Endothelial cell (in vitro differentiated cells): ENCODE measurements at regions not wholly inside any gene's neighbourhood (a gene's known extent, or its start where the extent isn't known, plus 50 kb on each side); places are given as distances from the start of the nearest gene placed in this dataset.

ENCODE experiments used
- DNase-seq: peaks from one replicate; pipeline ENCODE4 v3.0.0; 2021; ENCODE audit warnings: low spot score
- H3K27ac Mint-ChIP-seq: one replicate; pipeline ENCODE4 v1.8.0; 2021; ENCODE audit warnings: mixed read lengths, inconsistent platforms; ENCODE audit not compliant: unreplicated experiment
- H3K27me3 Mint-ChIP-seq: one replicate; pipeline ENCODE4 v1.8.0; 2021; ENCODE audit warnings: mild to moderate bottlenecking, moderate library complexity, mixed read lengths, inconsistent platforms; ENCODE audit not compliant: unreplicated experiment
- H3K36me3 Mint-ChIP-seq: one replicate; pipeline ENCODE4 v1.8.0; 2021; ENCODE audit warnings: mild to moderate bottlenecking, low read depth, mixed read lengths, inconsistent platforms; ENCODE audit not compliant: unreplicated experiment
- H3K4me1 Mint-ChIP-seq: one replicate; pipeline ENCODE4 v1.8.0; 2021; ENCODE audit warnings: mild to moderate bottlenecking, mixed read lengths, inconsistent platforms; ENCODE audit not compliant: unreplicated experiment
- H3K4me3 Mint-ChIP-seq: one replicate; pipeline ENCODE4 v1.8.0; 2021; ENCODE audit warnings: mild to moderate bottlenecking, mixed read lengths, inconsistent platforms; ENCODE audit not compliant: unreplicated experiment
- H3K9me3 Mint-ChIP-seq: one replicate; pipeline ENCODE4 v1.8.0; 2021; ENCODE audit warnings: mixed read lengths, inconsistent platforms; ENCODE audit not compliant: unreplicated experiment
- TF ChIP-seq, protein P1 (sequence below): fragments of 200-600 bp; sonication (generic); IDR thresholded peaks from one replicate; pipeline ENCODE4 v1.5.0; 2021; ENCODE audit warnings: antibody characterized with exemption; ENCODE audit not compliant: unreplicated experiment

DNA sequence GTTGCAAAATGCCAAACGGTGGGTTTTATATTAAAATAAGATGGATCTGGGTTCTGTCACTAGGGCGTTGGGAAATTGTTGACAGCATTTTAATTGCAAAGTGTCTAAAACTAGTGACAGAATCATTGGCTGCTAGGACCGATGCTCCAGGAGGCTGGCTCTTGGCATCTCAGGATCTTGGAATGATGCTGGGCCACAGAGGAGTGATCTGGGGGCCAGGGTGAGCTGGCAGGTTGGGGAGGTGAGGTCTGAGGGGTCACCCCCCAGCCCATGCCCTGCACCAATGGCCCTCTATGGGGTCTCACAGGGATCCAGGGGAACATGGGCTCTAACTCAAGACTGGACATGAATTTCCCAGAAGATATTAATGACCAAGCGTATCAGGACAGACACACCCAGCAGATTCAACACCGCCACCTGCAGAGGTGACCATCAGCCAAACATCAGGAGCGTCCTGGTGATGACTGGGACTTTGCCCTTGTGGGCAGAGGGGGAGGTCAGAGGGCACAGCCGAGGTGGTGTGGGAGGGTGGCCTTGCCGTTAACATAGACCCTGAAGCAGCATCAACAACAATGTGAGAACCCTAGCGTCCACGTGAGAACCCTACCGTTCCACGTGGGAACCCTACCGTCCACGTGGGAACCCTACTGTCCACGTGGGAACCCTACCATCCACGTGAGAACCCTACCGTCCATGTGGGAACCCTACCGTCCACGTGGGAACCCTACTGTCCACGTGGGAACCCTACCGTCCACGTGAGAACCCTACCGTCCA lies 89.0 kb upstream of the PPP2R2D start:
- Mint-ChIP-seq H3K4me3 (no peak overlapping the region), H3K27ac (no peak overlapping the region), H3K36me3 (no peaks in the 10 kb centered on the region), H3K27me3 (peaks cover 4% of the 10 kb centered on the region), H3K4me1 (no peaks in the 10 kb centered on the region), H3K9me3 (no peaks in the 10 kb centered on the region)
- no peak for DNase-seq
- TF ChIP-seq, protein P1, sequence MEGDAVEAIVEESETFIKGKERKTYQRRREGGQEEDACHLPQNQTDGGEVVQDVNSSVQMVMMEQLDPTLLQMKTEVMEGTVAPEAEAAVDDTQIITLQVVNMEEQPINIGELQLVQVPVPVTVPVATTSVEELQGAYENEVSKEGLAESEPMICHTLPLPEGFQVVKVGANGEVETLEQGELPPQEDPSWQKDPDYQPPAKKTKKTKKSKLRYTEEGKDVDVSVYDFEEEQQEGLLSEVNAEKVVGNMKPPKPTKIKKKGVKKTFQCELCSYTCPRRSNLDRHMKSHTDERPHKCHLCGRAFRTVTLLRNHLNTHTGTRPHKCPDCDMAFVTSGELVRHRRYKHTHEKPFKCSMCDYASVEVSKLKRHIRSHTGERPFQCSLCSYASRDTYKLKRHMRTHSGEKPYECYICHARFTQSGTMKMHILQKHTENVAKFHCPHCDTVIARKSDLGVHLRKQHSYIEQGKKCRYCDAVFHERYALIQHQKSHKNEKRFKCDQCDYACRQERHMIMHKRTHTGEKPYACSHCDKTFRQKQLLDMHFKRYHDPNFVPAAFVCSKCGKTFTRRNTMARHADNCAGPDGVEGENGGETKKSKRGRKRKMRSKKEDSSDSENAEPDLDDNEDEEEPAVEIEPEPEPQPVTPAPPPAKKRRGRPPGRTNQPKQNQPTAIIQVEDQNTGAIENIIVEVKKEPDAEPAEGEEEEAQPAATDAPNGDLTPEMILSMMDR = no peak

DNA sequence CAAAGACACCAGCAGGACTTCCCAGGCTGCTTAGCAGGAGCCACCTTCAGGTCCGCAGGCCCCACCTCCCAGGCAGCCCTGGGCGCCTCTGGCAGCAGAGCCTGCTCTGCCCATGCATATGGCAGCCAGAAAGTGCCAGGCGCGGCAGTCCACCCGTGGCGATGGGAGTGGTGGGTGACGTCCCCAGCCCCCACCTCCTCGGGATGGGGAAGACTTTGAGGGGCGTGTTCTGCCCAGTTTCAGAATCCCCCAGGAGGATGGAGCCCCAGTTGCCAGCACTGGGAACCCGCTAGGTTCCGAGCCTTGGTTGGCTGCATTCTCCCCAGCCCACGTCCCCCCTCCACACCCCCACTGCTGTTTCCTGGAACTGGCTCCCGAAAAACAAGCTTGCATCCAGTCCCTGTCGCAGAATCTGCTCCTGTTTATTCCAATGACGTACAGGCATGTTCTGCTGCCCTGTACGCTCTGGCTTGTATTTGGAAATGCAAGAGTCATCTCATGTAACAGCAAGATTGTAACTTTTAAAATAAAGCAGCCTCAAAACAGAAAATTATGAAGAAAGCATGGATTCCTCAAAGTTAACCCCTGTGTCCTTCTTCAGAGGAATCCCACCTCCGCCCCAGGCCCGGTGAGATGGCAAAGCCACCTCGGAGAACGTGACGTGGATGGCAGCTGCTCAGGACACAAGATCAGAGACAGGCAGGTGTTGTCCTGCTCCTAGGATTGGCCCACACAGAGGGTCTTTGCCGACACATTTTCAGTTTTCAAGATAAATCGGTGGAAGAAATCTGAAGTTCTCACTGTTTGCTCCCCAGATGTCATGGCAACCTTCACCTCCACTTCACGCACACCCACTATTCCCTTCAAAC lies 87.8 kb upstream of the PPP2R2D start:
- Mint-ChIP-seq H3K4me3 (no peak overlapping the region), H3K27ac (no peak overlapping the region), H3K27me3 (peaks cover 6% of the 10 kb centered on the region), H3K36me3 (no peaks in the 10 kb centered on the region), H3K9me3 (no peaks in the 10 kb centered on the region), H3K4me1 (peaks cover 7% of the 10 kb centered on the region)
- DNase-seq = no peak
- TF ChIP-seq, protein P1 = no peak

DNA sequence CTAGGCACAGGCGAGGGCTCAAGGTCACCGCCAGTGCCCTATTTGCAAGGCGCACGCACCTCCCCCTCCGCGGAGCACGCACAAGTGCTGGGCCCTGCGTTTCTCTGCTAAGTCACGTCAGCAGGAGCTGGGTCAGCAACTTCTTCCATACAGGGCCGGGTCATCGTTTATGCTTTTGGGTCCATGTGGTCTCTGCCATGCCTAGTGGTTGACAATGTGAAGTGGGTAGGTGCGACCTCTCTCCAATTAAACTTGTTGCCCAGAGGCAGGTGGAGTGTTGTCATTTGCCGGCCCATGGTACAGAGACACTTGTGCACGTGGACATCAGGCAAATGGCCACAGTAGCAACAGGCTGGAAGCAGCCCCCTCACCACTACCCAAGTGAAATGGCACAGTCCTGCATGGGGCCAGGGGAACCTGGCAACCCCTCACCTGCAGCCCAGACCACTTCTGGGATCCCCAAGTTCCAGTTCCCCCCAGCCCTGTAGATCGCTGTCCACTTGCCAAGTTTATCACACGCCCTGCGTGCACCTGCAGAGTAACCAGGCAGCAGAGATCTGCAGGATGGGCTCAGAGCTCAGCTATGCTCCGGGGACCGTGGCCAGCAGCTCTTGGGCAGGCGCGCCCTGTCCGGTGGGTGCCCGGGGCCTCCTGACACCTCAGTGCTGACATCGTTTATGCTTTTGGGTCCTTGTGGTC lies 86.1 kb upstream of the PPP2R2D start:
- peaks cover 7% of the 10 kb centered on the region for H3K4me1 Mint-ChIP-seq
- H3K27me3 Mint-ChIP-seq = peaks cover 6% of the 10 kb centered on the region
- no peak overlapping the region for H3K27ac Mint-ChIP-seq
- no peak overlapping the region for H3K4me3 Mint-ChIP-seq
- no peak for DNase-seq
- no peaks in the 10 kb centered on the region for H3K36me3 Mint-ChIP-seq
- TF ChIP-seq, protein P1 = no peak
- H3K9me3 Mint-ChIP-seq = no peaks in the 10 kb centered on the region

DNA sequence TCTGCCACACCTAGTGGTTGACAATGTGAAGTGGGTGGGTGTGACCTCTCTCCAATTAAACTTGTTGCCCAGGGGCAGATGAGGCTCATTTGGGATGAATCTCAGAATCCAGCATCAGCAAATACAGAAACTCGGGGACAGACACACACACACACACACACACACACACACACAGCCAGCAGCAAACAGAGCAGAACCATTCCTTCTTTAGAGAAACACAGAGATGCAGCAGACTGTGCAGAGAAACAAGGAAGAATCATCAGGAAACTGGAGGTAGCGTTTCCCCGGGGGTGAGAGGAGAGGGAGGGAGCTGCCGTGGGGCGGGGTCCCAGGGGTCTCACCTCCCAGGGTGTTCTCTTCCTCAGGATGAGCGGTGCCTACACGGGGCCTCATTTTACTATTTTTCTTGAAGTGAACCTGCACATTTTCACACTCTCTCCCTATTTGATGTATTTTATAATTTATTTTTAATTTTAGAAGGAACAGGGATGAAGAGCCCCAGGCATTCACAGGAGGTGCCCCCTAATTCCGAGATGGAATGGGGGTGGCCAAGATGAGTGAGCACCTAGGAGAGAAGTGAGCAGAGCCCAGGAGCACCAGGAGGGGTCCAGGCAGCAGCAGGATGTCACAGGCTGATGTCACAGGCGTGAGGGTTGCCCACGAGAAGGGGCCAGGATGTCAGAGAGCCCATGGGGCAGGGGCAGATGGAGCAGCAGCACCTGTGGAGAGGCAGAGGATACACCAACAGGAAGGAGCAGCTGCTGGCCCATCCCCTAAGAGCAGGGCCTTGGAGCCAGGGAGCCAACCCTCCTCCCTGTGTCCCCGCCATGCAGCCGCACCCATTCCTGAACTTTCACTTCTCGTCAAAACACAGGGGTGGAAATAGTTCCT lies 85.3 kb upstream of the PPP2R2D start:
- H3K9me3 Mint-ChIP-seq = no peaks in the 10 kb centered on the region
- DNase-seq = no peak
- no peaks in the 10 kb centered on the region for H3K36me3 Mint-ChIP-seq
- H3K4me1 Mint-ChIP-seq = peaks cover 7% of the 10 kb centered on the region
- no peak overlapping the region for H3K27ac Mint-ChIP-seq
- TF ChIP-seq, protein P1 = no peak
- H3K4me3 Mint-ChIP-seq = no peak overlapping the region
- H3K27me3 Mint-ChIP-seq = peaks cover 6% of the 10 kb centered on the region
